K562 (cell line): ENCODE measurements at regions not wholly inside any gene's neighbourhood (a gene's known extent, or its start where the extent isn't known, plus 50 kb on each side); places are given as distances from the start of the nearest gene placed in this dataset.

ENCODE experiments used
- ATAC-seq: fragments of 200-7000 bp; cut with Tn5 transposase; 3 replicates; pipeline ENCODE4 v1.9.1; 2020; ENCODE audit warnings: moderate library complexity
- BruUV-seq: library from RNA; stranded (reverse); fragments of 400-500 nt; replicated peaks from 2 replicates; lab custom pipeline; 2021; lab: Mats Ljungman, UMichigan
- CTCF ChIA-PET: fragments of 300-600 bp; formaldehyde crosslinking; extraction: SDS; loops from one replicate; lab custom pipeline; 2021; ENCODE audit warnings: low intra/inter-chr PET ratio; lab: Yijun Ruan, JAX
- POLR2A ChIA-PET: fragments of 300-600, 350-650 bp; sonication (Branson Sonifier 250); formaldehyde crosslinking; extraction: SDS; loops from one replicate; lab custom pipeline; 2021; ENCODE audit warnings: antibody characterized with exemption, inconsistent platforms; lab: Yijun Ruan, JAX
- DNase-seq, 4 experiments: peaks; one replicate each; pipeline versions ENCODE4 v3.0.0 to v3.0.0-alpha.2; 2011 to 2018; ENCODE audit warnings: low spot score in 3 of 4, mixed read lengths in 3 of 4; ENCODE audit errors: extremely low read depth in 1 of 4
- FAIRE-seq: peaks from 2 replicates; lab custom pipeline; 2011; peaks lifted over from hg19 to GRCh38; lab: Jason Lieb, UNC
- H2AFZ ChIP-seq: 2 replicates; pipeline ENCODE4 v1.6.0; 2011; ENCODE audit warnings: low read depth, low read length, control low read depth, inconsistent platforms
- H3K27ac ChIP-seq: fragments of 200-600 bp; 3 replicates; pipeline ENCODE4 v1.8.0; 2011; ENCODE audit warnings: low read depth, mild to moderate bottlenecking, control low read depth, inconsistent platforms, low read length, moderate library complexity, mixed read lengths; ENCODE audit errors: extremely low read depth
- H3K27me3 ChIP-seq, 2 experiments: fragments of 300-600 bp in 1 of 2; 2 replicates in 1 of 2; 3 replicates in 1 of 2; pipeline versions ENCODE4 v1.6.0 to v1.8.0; 2011; ENCODE audit warnings: inconsistent platforms in 2 of 2, low read length in 2 of 2, mild to moderate bottlenecking in 1 of 2, mixed read lengths in 1 of 2, moderate library complexity in 1 of 2; ENCODE audit not compliant: control insufficient read depth in 2 of 2, insufficient read depth in 2 of 2
- H3K36me3 ChIP-seq: fragments of 300-600 bp; 3 replicates; pipeline ENCODE4 v1.8.0; 2011; ENCODE audit warnings: mild to moderate bottlenecking, low read length, inconsistent platforms; ENCODE audit not compliant: control insufficient read depth, insufficient read depth
- H3K4me1 ChIP-seq, 2 experiments: fragments of 200-600 bp in 1 of 2; replicated peaks in 1 of 2; 2 replicates in 1 of 2; 3 replicates in 1 of 2; pipeline versions ENCODE4 v1.5.1 to v1.8.0; 2011; ENCODE audit warnings: inconsistent platforms in 2 of 2, low read length in 2 of 2, mild to moderate bottlenecking in 1 of 2, mixed read lengths in 1 of 2, moderate library complexity in 1 of 2; ENCODE audit not compliant: control insufficient read depth in 2 of 2, insufficient read depth in 2 of 2
- H3K4me2 ChIP-seq: 2 replicates; pipeline ENCODE4 v1.6.1; 2011; ENCODE audit warnings: low read length, control low read depth, inconsistent platforms, mixed read lengths; ENCODE audit not compliant: insufficient read depth
- H3K4me3 ChIP-seq: fragments of 200-600 bp; sonication (generic), shearing (Covaris generic); 2 replicates; pipeline ENCODE4 v1.5.1; 2016; ENCODE audit warnings: control low read depth, inconsistent platforms
- H3K79me2 ChIP-seq: fragments of 200-600 bp; 3 replicates; pipeline ENCODE4 v1.8.0; 2011; ENCODE audit warnings: low read length, inconsistent platforms; ENCODE audit not compliant: control insufficient read depth, insufficient read depth
- H3K9ac ChIP-seq, 2 experiments: 2 replicates each; pipeline versions ENCODE4 v1.6.0 to v1.6.1; 2011; ENCODE audit warnings: low read depth in 2 of 2, low read length in 2 of 2, control low read depth in 1 of 2, inconsistent platforms in 1 of 2, mild to moderate bottlenecking in 1 of 2, mixed read lengths in 1 of 2; ENCODE audit not compliant: insufficient read depth in 1 of 2
- H3K9me1 ChIP-seq: one replicate; pipeline ENCODE4 v1.6.0; 2011; ENCODE audit warnings: inconsistent platforms, mild to moderate bottlenecking, low read length, moderate library complexity; ENCODE audit not compliant: control insufficient read depth, insufficient read depth
- H3K9me3 ChIP-seq: replicated peaks from 2 replicates; pipeline ENCODE4 v1.5.1; 2011; ENCODE audit warnings: low read depth, low read length, inconsistent platforms; ENCODE audit not compliant: control insufficient read depth, insufficient read depth
- H4K20me1 ChIP-seq: replicated peaks from 2 replicates; pipeline ENCODE4 v1.6.1; 2011; ENCODE audit warnings: low read length, inconsistent platforms, mixed read lengths; ENCODE audit not compliant: control insufficient read depth, insufficient read depth
- BCOR ChIP-seq: fragments of 450-650 bp; IDR thresholded peaks from 2 replicates; pipeline ENCODE4 v1.6.1; 2016
- E2F6 ChIP-seq, 2 experiments: IDR thresholded peaks; 2 replicates each; pipeline ENCODE4 v1.6.1; 2011; ENCODE audit warnings: borderline replicate concordance in 1 of 2, control low read depth in 1 of 2, low read depth in 1 of 2, low read length in 1 of 2, mild to moderate bottlenecking in 1 of 2, mixed read lengths in 1 of 2, moderate library complexity in 1 of 2; ENCODE audit not compliant: insufficient read depth in 1 of 2, insufficient read length in 1 of 2, poor library complexity in 1 of 2, severe bottlenecking in 1 of 2; ENCODE audit errors: extremely low read depth in 1 of 2
- ERF ChIP-seq: fragments of 450-650 bp; formaldehyde crosslinking; IDR thresholded peaks from 2 replicates; pipeline ENCODE4 v1.4.0; 2020; ENCODE audit warnings: mild to moderate bottlenecking, mixed read lengths
- HDGF ChIP-seq: fragments of 450-650 bp; IDR thresholded peaks from 2 replicates; pipeline ENCODE4 v1.6.1; 2016
- KDM2B ChIP-seq: fragments of 250-450 bp; sonication (Bioruptor Pico); IDR thresholded peaks from 2 replicates; pipeline ENCODE4 v1.8.0; 2021; ENCODE audit warnings: mild to moderate bottlenecking, moderate library complexity
- MEF2D ChIP-seq: conservative IDR thresholded peaks from 2 replicates; pipeline ENCODE4 v1.6.1; 2016; ENCODE audit warnings: low read depth, missing genetic modification characterization, missing compliant biosample characterization
- PATZ1 ChIP-seq: fragments of 250-450 bp; sonication (Bioruptor Pico); IDR thresholded peaks from 2 replicates; pipeline ENCODE4 v1.5.0; 2020; ENCODE audit warnings: mild to moderate bottlenecking, borderline replicate concordance
- RCOR1 ChIP-seq, 2 experiments: IDR thresholded peaks; 2 replicates each; pipeline ENCODE4 v1.6.1; 2012; ENCODE audit warnings: low read depth in 2 of 2, low read length in 2 of 2, borderline replicate concordance in 1 of 2, improper control_type of control experiment in 1 of 2
- SMARCE1 ChIP-seq: fragments of 450-650 bp; IDR thresholded peaks from 2 replicates; pipeline ENCODE4 v1.7.1; 2016; ENCODE audit warnings: mild to moderate bottlenecking
- ZFP91 ChIP-seq: sonication (generic); formaldehyde crosslinking; IDR thresholded peaks from 2 replicates; pipeline ENCODE4 v1.8.0; 2022; ENCODE audit warnings: mild to moderate bottlenecking, missing genetic modification reagents
- ZNF354B ChIP-seq: fragments of 250-450 bp; sonication (Bioruptor Pico); IDR thresholded peaks from 2 replicates; pipeline ENCODE4 v1.4.0; 2020
- ZNF668 ChIP-seq: fragments of 250-450 bp; sonication (Bioruptor Pico); IDR thresholded peaks from 2 replicates; pipeline ENCODE4 v1.8.0; 2022; ENCODE audit warnings: mild to moderate bottlenecking, inconsistent platforms
- WGBS: fragments of 100-300 bp; shearing (Covaris generic); methylation state at CpG from one replicate; pipeline ENCODE4 v1.1.6; 2016; ENCODE audit warnings: low coverage, mixed read lengths; ENCODE audit not compliant: insufficient coverage; ENCODE audit errors: missing lambda C conversion rate; 5-methylcytosine and 5-hydroxymethylcytosine counted together
- in situ Hi-C: fragments of 300-500 bp; cut with MboI; formaldehyde crosslinking; loops from 4 replicates; pipeline ENCODE4 v1.15.0; 2018; ENCODE audit warnings: inconsistent platforms, mixed read lengths
- intact Hi-C: fragments of 100-400 bp; cut with micrococcal nuclease; formaldehyde crosslinking; loops from 2 replicates; pipeline ENCODE4 v1.14.2; 2022

- Histone ChIP-seq H4K20me1 (no peaks in the 10 kb centered on the region), H3K9me3 (no peaks in the 10 kb centered on the region), H2AFZ (no peak overlapping the region), H3K9me1 (no peaks in the 10 kb centered on the region), H3K36me3 (no peaks in the 10 kb centered on the region), H3K4me2 (no peak overlapping the region), H3K27ac (no peak overlapping the region), H3K27me3 (no peaks in the 10 kb centered on the region), H3K79me2 (no peaks in the 10 kb centered on the region), H3K4me3 (no peak overlapping the region), H3K4me1 (no peaks in the 10 kb centered on the region), H3K9ac (no peak overlapping the region)
- TF ChIP-seq ZNF668 (no peak), E2F6 (IDR thresholded peaks at IDR 0.05; ENCODE audit: borderline replicate concordance in 1 of 2, extremely low read depth in 1 of 2, insufficient read depth in 1 of 2, insufficient read length in 1 of 2, low read depth in 1 of 2, low read length in 1 of 2, poor library complexity in 1 of 2, severe bottlenecking in 1 of 2) (no peak)
- ATAC-seq (no peak), DNase-seq (no peak), FAIRE-seq (no peak)
- no TSS peak for BruUV-seq
- intact Hi-C loops: no loop called here
- CTCF ChIA-PET: no interaction called here
- WGBS: 0% methylated on average over 2 of the region's 2 CpGs
- in situ Hi-C loops: no loop called here
- POLR2A ChIA-PET: no interaction called here
These were observed 1015.2 kb upstream of the SLIT2 start for GRCh38 chr4:19236473-19236872.

GRCh38 chr4:19230906-19231545 lies 1020.7 kb upstream of the SLIT2 start:
- no TSS peak for BruUV-seq
- ATAC-seq: no peak
- Histone ChIP-seq H3K4me2 (no peak overlapping the region), H3K4me1 (no peaks in the 10 kb centered on the region), H2AFZ (no peak overlapping the region), H3K27me3 (no peaks in the 10 kb centered on the region), H3K27ac (no peak overlapping the region), H3K4me3 (no peak overlapping the region), H4K20me1 (no peaks in the 10 kb centered on the region), H3K36me3 (no peaks in the 10 kb centered on the region), H3K9ac (no peak overlapping the region), H3K9me1 (no peaks in the 10 kb centered on the region), H3K9me3 (no peaks in the 10 kb centered on the region), H3K79me2 (no peaks in the 10 kb centered on the region)
- CTCF ChIA-PET: no interaction called here
- TF ChIP-seq ERF (CRISPR knock-in tag) (no peak), ZNF354B (CRISPR knock-in tag) (no peak), HDGF (no peak), MEF2D (tag) (no peak), BCOR (no peak), ZFP91 (no peak), KDM2B (CRISPR knock-in tag) (no peak), RCOR1 (IDR thresholded peaks at IDR 0.05; ENCODE audit: borderline replicate concordance in 1 of 2, low read depth in 2 of 2, low read length in 2 of 2) (no peak), PATZ1 (CRISPR knock-in tag) (no peak), SMARCE1 (no peak)
- no peak for DNase-seq
- intact Hi-C loops (no loop called here), in situ Hi-C loops (no loop called here)
- 0% methylated on average over 3 of the region's 3 CpGs for WGBS
- FAIRE-seq: no peak
- POLR2A ChIA-PET: no interaction called here
